ENCODE measurements at regions not wholly inside any gene's neighbourhood (a gene's known extent, or its start where the extent isn't known, plus 50 kb on each side); places are given as distances from the start of the nearest gene placed in this dataset.
"Not testable (repeated sequence)": the region's sequence is repeated elsewhere in the genome, so short reads cannot be mapped to it uniquely, and the experiment has no call there.

GRCh38 chr7:79615871-79616640 is 162.6 kb upstream of the MAGI2 start:
- FAIRE-seq, result no peak

- no peak for FAIRE-seq
Measured at GRCh38 chr7:79615466-79615865, 162.0 kb upstream of the MAGI2 start.

- FAIRE-seq, result no peak
Measured at GRCh38 chr7:79612903-79613302, 159.4 kb upstream of the MAGI2 start.

GRCh38 chr7:79612022-79612421 is 158.6 kb upstream of the MAGI2 start:
- FAIRE-seq, result no peak

GRCh38 chr7:79610748-79611304 is 157.4 kb upstream of the MAGI2 start:
- no peak for FAIRE-seq

- FAIRE-seq, result no peak
Measured at GRCh38 chr7:79610313-79610712, 156.8 kb upstream of the MAGI2 start.

GRCh38 chr7:79608005-79608404 is 154.5 kb upstream of the MAGI2 start:
- no peak for FAIRE-seq

- no peak for FAIRE-seq
Measured at GRCh38 chr7:79604841-79605240, 151.4 kb upstream of the MAGI2 start.

GRCh38 chr7:79598351-79598750 is 144.9 kb upstream of the MAGI2 start:
- no peak for FAIRE-seq

GRCh38 chr7:79594671-79595070 is 141.2 kb upstream of the MAGI2 start:
- FAIRE-seq, result not testable (repeated sequence)

GRCh38 chr7:79593866-79594301 is 140.4 kb upstream of the MAGI2 start:
- FAIRE-seq, result no peak

GRCh38 chr7:79590916-79591623 is 137.6 kb upstream of the MAGI2 start:
- FAIRE-seq, result no peak

- FAIRE-seq, result no peak
Measured at GRCh38 chr7:79590391-79590790, 136.9 kb upstream of the MAGI2 start.

GRCh38 chr7:79570903-79571302 is 117.4 kb upstream of the MAGI2 start:
- no peak for FAIRE-seq

GRCh38 chr7:79563821-79564522 is 110.5 kb upstream of the MAGI2 start:
- FAIRE-seq, result no peak

- no peak for FAIRE-seq
Measured at GRCh38 chr7:79555571-79555970, 102.1 kb upstream of the MAGI2 start.

GRCh38 chr7:79553811-79554555 is 100.5 kb upstream of the MAGI2 start:
- FAIRE-seq, result no peak

- FAIRE-seq, result no peak
Measured at GRCh38 chr7:79552463-79552862, 99.0 kb upstream of the MAGI2 start.

GRCh38 chr7:79548727-79549126 is 95.3 kb upstream of the MAGI2 start:
- FAIRE-seq, result no peak

GRCh38 chr7:79547132-79547531 is 93.7 kb upstream of the MAGI2 start:
- FAIRE-seq, result no peak

GRCh38 chr7:79540592-79540991 is 87.1 kb upstream of the MAGI2 start:
- FAIRE-seq, result no peak

GRCh38 chr7:79534128-79534527 is 80.7 kb upstream of the MAGI2 start:
- FAIRE-seq, result no peak

Data from G401.6 (cell line).